ENCODE measurements at regions not wholly inside any gene's neighbourhood (a gene's known extent, or its start where the extent isn't known, plus 50 kb on each side); places are given as distances from the start of the nearest gene placed in this dataset.

- TF ChIP-seq GABPA (IDR thresholded peaks at IDR 0.05; ENCODE audit: low read depth) (no peak), POLR2AphosphoS5 (IDR thresholded peaks at IDR 0.05; ENCODE audit: low read depth) (no peak)
- TF ChIP-seq, protein P1, sequence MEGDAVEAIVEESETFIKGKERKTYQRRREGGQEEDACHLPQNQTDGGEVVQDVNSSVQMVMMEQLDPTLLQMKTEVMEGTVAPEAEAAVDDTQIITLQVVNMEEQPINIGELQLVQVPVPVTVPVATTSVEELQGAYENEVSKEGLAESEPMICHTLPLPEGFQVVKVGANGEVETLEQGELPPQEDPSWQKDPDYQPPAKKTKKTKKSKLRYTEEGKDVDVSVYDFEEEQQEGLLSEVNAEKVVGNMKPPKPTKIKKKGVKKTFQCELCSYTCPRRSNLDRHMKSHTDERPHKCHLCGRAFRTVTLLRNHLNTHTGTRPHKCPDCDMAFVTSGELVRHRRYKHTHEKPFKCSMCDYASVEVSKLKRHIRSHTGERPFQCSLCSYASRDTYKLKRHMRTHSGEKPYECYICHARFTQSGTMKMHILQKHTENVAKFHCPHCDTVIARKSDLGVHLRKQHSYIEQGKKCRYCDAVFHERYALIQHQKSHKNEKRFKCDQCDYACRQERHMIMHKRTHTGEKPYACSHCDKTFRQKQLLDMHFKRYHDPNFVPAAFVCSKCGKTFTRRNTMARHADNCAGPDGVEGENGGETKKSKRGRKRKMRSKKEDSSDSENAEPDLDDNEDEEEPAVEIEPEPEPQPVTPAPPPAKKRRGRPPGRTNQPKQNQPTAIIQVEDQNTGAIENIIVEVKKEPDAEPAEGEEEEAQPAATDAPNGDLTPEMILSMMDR (IDR thresholded peaks at IDR 0.05; ENCODE audit: insufficient read depth, low read length): no peak
Observed at GRCh38 chr18:51980101-51980500, 359.9 kb upstream of the DCC start.

All from HL-60 (cell line).